ENCODE measurements at regions not wholly inside any gene's neighbourhood (a gene's known extent, or its start where the extent isn't known, plus 50 kb on each side); places are given as distances from the start of the nearest gene placed in this dataset.

- TF ChIP-seq USF1 (IDR thresholded peaks at IDR 0.05) = no peak
- TF ChIP-seq EGR1 (IDR thresholded peaks at IDR 0.05) = no peak
- TF ChIP-seq RAD21 (IDR thresholded peaks at IDR 0.05; ENCODE audit: low read depth) = no peak
- no peak for TF ChIP-seq NFIC (IDR thresholded peaks at IDR 0.05)
- no peak for TF ChIP-seq MAX (IDR thresholded peaks at IDR 0.05)
- TF ChIP-seq TEAD4 (IDR thresholded peaks at IDR 0.05) = no peak
These were observed 299.3 kb upstream of the SOX9 start for GRCh38 chr17:71821511-71821910.

- TF ChIP-seq EGR1 (IDR thresholded peaks at IDR 0.05) (no peak), CEBPB (IDR thresholded peaks at IDR 0.05) (no peak), MAX (IDR thresholded peaks at IDR 0.05) (no peak), REST (IDR thresholded peaks at IDR 0.05; ENCODE audit: low read depth) (no peak), RAD21 (IDR thresholded peaks at IDR 0.05; ENCODE audit: low read depth) (no peak), YY1 (IDR thresholded peaks at IDR 0.05; ENCODE audit: low read depth) (no peak), NFIC (IDR thresholded peaks at IDR 0.05) (no peak), TCF12 (IDR thresholded peaks at IDR 0.05; ENCODE audit: low read depth) (no peak), EP300 (IDR thresholded peaks at IDR 0.05; ENCODE audit: borderline replicate concordance) (no peak), TAF1 (IDR thresholded peaks at IDR 0.05; ENCODE audit: low read depth) (no peak), FOXM1 (IDR thresholded peaks at IDR 0.05; ENCODE audit: borderline replicate concordance, low read depth) (no peak), TEAD4 (IDR thresholded peaks at IDR 0.05) (no peak), USF1 (IDR thresholded peaks at IDR 0.05) (no peak), ZBTB7A (IDR thresholded peaks at IDR 0.05; ENCODE audit: low read depth) (no peak), CREB1 (IDR thresholded peaks at IDR 0.05; ENCODE audit: low read depth) (no peak)
These were observed 296.1 kb upstream of the SOX9 start for GRCh38 chr17:71824671-71825070.

- TF ChIP-seq TEAD4 (IDR thresholded peaks at IDR 0.05) (no peak), EP300 (IDR thresholded peaks at IDR 0.05; ENCODE audit: borderline replicate concordance) (no peak), MAX (IDR thresholded peaks at IDR 0.05) (no peak), REST (IDR thresholded peaks at IDR 0.05; ENCODE audit: low read depth) (no peak), EGR1 (IDR thresholded peaks at IDR 0.05) (no peak), USF1 (IDR thresholded peaks at IDR 0.05) (no peak), ZBTB7A (IDR thresholded peaks at IDR 0.05; ENCODE audit: low read depth) (no peak), CEBPB (IDR thresholded peaks at IDR 0.05) (no peak), TAF1 (IDR thresholded peaks at IDR 0.05; ENCODE audit: low read depth) (no peak), RAD21 (IDR thresholded peaks at IDR 0.05; ENCODE audit: low read depth) (no peak), FOXM1 (IDR thresholded peaks at IDR 0.05; ENCODE audit: borderline replicate concordance, low read depth) (no peak), NFIC (IDR thresholded peaks at IDR 0.05) (no peak), YY1 (IDR thresholded peaks at IDR 0.05; ENCODE audit: low read depth) (no peak), TCF12 (IDR thresholded peaks at IDR 0.05; ENCODE audit: low read depth) (no peak), CREB1 (IDR thresholded peaks at IDR 0.05; ENCODE audit: low read depth) (no peak)
These were observed 295.1 kb upstream of the SOX9 start for GRCh38 chr17:71825687-71826086.

- TF ChIP-seq USF1 (IDR thresholded peaks at IDR 0.05) (no peak), TAF1 (IDR thresholded peaks at IDR 0.05; ENCODE audit: low read depth) (no peak), EP300 (IDR thresholded peaks at IDR 0.05; ENCODE audit: borderline replicate concordance) (no peak), REST (IDR thresholded peaks at IDR 0.05; ENCODE audit: low read depth) (no peak), TEAD4 (IDR thresholded peaks at IDR 0.05) (no peak), TCF12 (IDR thresholded peaks at IDR 0.05; ENCODE audit: low read depth) (no peak), MAX (IDR thresholded peaks at IDR 0.05) (no peak), FOXM1 (IDR thresholded peaks at IDR 0.05; ENCODE audit: borderline replicate concordance, low read depth) (no peak), RAD21 (IDR thresholded peaks at IDR 0.05; ENCODE audit: low read depth) (no peak), EGR1 (IDR thresholded peaks at IDR 0.05) (no peak), CEBPB (IDR thresholded peaks at IDR 0.05) (no peak), ZBTB7A (IDR thresholded peaks at IDR 0.05; ENCODE audit: low read depth) (no peak), YY1 (IDR thresholded peaks at IDR 0.05; ENCODE audit: low read depth) (no peak), NFIC (IDR thresholded peaks at IDR 0.05) (no peak), CREB1 (IDR thresholded peaks at IDR 0.05; ENCODE audit: low read depth) (no peak)
These were observed 292.6 kb upstream of the SOX9 start for GRCh38 chr17:71828182-71828596.
